ENCODE measurements at regions not wholly inside any gene's neighbourhood (a gene's known extent, or its start where the extent isn't known, plus 50 kb on each side); places are given as distances from the start of the nearest gene placed in this dataset.

DNA sequence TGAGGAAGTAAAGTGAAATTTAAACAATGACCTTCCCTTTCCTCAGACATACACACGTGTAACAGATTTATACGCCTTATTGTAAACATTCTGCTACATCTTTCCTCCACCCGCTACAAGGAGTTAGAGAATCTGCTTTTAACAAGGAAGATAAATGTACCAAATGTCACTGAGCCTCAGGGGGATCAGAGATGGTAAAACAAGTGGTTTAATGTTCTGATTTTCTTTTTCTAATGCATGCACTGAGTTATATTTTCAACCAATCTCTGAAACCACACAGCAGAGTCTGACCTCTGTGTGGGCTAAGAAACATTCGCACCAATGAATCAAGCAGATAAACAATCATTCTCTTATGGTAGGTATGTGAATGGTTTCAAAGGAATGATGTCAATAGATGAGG lies 599.5 kb downstream of the ARL4A start:
- intact Hi-C loops (cut with micrococcal nuclease) (no loop called here), dilution Hi-C loops (cut with MboI; ENCODE audit: extremely low pct_ligation_motif_present, low sequenced_read_pairs) (no loop called here)
- H3K9me1 ChIP-seq (replicated peaks; ENCODE audit: control insufficient read depth, extremely low read depth, insufficient read depth, low read length), result no peaks in the 10 kb centered on the region
- POLR2A ChIA-PET, result no interaction called here
- no TSS peak for BruUV-seq (replicated peaks)
- H3K79me2 ChIP-seq (ENCODE audit: control insufficient read depth, insufficient read depth, low read length), result no peaks in the 10 kb centered on the region
- no peak overlapping the region for H3K4me3 ChIP-seq (replicated peaks in 1 of 3; ENCODE audit: insufficient read depth in 1 of 3, low read depth in 1 of 3, low read length in 3 of 3)
- H3K9ac ChIP-seq (replicated peaks; ENCODE audit: extremely low read depth, insufficient read depth, low read length), result no peak overlapping the region
- H3K27me3 ChIP-seq (ENCODE audit: control insufficient read depth in 2 of 2, insufficient read depth in 2 of 2, low read length in 2 of 2), result no peaks in the 10 kb centered on the region
- TF ChIP-seq JUN (IDR thresholded peaks at IDR 0.05; ENCODE audit: borderline replicate concordance, insufficient read depth, insufficient read length, low read depth), result no peak
- no peak for TF ChIP-seq EZH2 (IDR thresholded peaks at IDR 0.05; ENCODE audit: borderline replicate concordance, low read depth, low read length, severe bottlenecking)
- no peak for TF ChIP-seq MYC (IDR thresholded peaks at IDR 0.05; ENCODE audit: low read depth, low read length)
- no peak for TF ChIP-seq POLR2AphosphoS5 (IDR thresholded peaks at IDR 0.05; ENCODE audit: insufficient read depth, low read depth, low read length)
- TF ChIP-seq FOS (IDR thresholded peaks at IDR 0.05; ENCODE audit: borderline replicate concordance, insufficient read depth, low read length), result no peak
- TF ChIP-seq, protein P1, sequence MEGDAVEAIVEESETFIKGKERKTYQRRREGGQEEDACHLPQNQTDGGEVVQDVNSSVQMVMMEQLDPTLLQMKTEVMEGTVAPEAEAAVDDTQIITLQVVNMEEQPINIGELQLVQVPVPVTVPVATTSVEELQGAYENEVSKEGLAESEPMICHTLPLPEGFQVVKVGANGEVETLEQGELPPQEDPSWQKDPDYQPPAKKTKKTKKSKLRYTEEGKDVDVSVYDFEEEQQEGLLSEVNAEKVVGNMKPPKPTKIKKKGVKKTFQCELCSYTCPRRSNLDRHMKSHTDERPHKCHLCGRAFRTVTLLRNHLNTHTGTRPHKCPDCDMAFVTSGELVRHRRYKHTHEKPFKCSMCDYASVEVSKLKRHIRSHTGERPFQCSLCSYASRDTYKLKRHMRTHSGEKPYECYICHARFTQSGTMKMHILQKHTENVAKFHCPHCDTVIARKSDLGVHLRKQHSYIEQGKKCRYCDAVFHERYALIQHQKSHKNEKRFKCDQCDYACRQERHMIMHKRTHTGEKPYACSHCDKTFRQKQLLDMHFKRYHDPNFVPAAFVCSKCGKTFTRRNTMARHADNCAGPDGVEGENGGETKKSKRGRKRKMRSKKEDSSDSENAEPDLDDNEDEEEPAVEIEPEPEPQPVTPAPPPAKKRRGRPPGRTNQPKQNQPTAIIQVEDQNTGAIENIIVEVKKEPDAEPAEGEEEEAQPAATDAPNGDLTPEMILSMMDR (IDR thresholded peaks at IDR 0.05; ENCODE audit: extremely low read depth in 1 of 2, insufficient read depth in 1 of 2, low read depth in 1 of 2, low read length in 2 of 2), result no peak
- TF ChIP-seq GATA2 (IDR thresholded peaks at IDR 0.05; ENCODE audit: insufficient read depth, insufficient read length, low read depth, low read length), result no peak
- no peak for TF ChIP-seq POLR2A (IDR thresholded peaks at IDR 0.05; ENCODE audit: low read depth, low read length)
- TF ChIP-seq, protein P2, sequence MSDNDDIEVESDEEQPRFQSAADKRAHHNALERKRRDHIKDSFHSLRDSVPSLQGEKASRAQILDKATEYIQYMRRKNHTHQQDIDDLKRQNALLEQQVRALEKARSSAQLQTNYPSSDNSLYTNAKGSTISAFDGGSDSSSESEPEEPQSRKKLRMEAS (IDR thresholded peaks at IDR 0.05; ENCODE audit: insufficient read depth, insufficient read length), result no peak
- no peak overlapping the region for H2AFZ ChIP-seq (ENCODE audit: low read depth, low read length)
- H3K4me2 ChIP-seq (ENCODE audit: insufficient read depth, low read length), result no peak overlapping the region
- H3K4me1 ChIP-seq (ENCODE audit: control insufficient read depth, extremely low read depth, insufficient read depth, low read length), result no peaks in the 10 kb centered on the region
- H3K27ac ChIP-seq (ENCODE audit: insufficient read depth, low read depth, low read length), result no peak overlapping the region
- H3K9me3 ChIP-seq (replicated peaks; ENCODE audit: control insufficient read depth, insufficient read depth, low read length), result no peaks in the 10 kb centered on the region
- CTCF ChIA-PET, result interaction anchor here (1.0 kb wide), 1 partner anchor 1405 kb away, joined by 4 read pairs; no protein-coding TSS in a partner anchor
- no peak for FAIRE-seq
- no peaks in the 10 kb centered on the region for H4K20me1 ChIP-seq (replicated peaks; ENCODE audit: control insufficient read depth, extremely low read depth, insufficient read depth, low read length)
- no peaks in the 10 kb centered on the region for H3K36me3 ChIP-seq (ENCODE audit: control insufficient read depth in 2 of 2, extremely low read depth in 1 of 2, insufficient read depth in 2 of 2, low read length in 2 of 2)
- DNase-seq (ENCODE audit: low read depth, low spot score), result no peak

All from endothelial cell of umbilical vein (primary cell).